ENCODE measurements at regions not wholly inside any gene's neighbourhood (a gene's known extent, or its start where the extent isn't known, plus 50 kb on each side); places are given as distances from the start of the nearest gene placed in this dataset.

DNA sequence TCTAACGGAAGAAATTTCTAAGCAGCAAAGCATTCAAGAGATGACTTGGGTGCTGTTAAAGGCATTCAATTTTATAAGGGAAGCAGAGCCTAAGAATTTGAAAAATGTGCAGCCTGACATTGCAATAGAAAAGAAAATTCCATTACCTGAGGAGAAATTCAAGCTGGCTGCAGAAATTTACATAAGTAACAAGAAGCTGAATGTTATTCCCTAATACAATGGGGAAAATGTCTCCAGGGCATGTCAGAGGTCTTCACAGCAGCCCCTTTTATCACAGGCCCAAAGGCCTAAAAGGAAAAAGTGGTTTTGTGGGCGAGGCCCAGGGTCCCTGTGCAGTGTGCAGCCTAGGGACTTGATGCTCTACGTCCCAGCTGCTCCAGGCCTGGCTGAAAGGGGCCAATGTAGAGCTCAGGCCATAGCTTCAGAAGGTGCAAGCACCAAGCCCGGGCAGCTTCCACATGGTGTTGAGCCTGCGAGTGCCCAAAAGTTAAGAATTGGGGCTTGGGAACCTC, 306.7 kb downstream of the RDH14 start:
- DNase-seq (ENCODE audit: low spot score): no peak

DNA sequence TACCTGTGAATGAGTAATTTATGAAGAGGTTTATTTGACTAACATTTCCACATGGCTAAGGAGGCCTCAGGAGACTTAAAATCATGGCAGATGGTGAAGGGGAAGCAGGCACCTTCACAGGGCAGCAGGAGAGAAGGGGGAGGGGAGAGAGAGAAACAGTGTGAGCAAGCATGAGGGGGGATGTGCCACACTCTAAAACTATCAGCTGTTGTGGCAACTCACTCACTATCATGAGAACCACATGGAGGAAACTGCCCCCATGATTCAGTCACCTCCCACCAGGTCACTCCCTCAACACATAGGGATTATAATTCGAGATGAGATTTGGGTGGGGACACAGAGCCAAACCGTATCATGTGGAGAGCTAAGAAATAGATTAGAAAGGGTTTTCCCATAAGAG, 309.0 kb downstream of the RDH14 start:
- DNase-seq (ENCODE audit: low spot score): no peak

DNA sequence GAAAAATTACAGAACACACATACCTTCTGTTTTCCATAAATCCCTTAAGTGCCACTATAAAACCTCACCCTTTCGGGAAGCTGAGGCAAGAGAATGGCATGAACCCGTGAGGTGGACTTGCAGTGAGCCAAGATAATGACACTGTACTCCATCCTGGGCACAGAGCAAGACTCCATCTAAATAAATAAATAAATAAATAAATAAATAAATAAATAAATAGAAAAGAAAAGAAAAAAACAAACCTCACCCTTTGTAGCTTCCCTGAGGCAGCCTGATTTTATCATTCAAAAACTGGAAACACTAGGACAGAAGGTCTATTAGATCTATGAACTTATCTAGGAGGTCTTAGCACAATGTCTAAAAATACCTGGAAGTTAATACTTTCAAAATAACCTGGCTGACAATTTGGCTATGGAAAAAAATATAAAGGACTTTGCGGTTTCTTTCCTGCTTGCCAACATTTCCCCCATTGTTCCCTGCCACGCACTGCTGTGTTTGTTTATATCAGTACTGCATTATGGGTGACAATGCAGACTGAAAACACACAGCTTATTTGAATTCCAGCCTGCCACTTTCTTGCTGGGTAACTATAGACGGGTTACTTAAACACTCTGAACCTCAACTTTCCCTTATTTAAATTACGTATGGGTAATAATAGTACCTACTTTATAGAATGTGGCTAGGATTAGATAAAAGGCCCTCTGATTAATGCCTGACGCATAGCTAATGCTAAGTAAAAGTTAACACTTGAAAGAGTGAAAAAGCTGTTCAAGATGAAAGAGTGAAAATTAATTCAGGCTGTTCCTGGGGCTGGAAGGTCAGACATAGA, 313.0 kb downstream of the RDH14 start:
- DNase-seq (ENCODE audit: low spot score): no peak

DNA sequence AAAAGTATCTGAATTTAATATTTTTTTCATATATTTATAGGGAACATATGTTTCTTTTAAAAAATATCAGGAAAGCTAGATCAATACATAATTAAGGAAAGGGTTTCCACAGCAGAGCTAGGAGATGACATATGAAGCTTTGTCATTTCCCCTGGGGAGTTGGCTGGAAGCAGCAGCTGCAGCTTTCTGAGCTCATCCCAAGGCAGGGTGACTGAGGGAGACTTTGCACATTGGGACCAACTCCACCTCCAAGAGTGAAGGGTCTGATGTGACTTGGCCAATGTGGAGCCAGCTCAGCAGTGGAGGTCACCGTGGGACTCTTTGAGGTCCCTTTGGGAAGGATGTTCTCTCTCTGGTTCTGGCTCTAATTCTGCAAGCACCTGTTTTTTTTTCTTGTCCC, 315.1 kb downstream of the RDH14 start:
- DNase-seq (ENCODE audit: low spot score): no peak

DNA sequence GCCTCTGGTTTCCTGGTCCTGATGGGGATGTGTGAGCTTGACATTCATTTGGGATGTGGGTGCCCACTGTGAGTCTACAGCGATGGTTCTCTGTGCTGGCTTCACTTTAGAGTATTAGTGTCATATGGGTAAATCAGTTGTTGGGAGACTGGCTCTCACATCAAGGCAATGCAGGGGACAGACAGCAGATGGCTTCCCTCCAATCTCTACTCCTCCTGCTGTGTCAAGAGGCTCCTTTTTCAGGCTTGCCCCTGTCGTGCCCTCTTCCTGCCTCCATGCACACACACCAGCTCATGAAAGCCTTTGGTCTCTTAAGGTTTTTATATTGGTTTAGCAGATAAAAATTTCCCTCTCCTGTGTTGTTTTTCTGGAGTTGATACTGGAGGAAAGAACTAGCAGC, 315.6 kb downstream of the RDH14 start:
- no peak for DNase-seq (ENCODE audit: low spot score)

DNA sequence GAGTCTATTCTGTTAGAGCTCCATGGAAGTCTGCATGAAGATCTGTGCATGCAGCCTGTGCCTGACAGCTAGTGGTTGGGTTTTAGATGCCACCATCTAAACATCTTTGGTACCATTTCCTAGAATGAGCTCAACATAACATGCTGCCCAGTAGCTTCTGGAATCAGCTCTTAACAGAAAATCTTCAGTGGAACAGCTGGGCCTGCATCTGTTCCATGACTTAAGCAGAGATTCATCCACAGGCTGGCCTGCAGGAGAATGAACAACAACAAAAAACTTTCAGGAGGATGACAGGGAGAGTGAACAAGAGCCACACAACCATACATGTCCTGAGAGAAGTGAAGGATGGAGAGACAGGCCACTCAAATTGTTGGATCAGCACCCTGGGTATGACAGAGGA, 316.6 kb downstream of the RDH14 start:
- no peak for DNase-seq (ENCODE audit: low spot score)

DNA sequence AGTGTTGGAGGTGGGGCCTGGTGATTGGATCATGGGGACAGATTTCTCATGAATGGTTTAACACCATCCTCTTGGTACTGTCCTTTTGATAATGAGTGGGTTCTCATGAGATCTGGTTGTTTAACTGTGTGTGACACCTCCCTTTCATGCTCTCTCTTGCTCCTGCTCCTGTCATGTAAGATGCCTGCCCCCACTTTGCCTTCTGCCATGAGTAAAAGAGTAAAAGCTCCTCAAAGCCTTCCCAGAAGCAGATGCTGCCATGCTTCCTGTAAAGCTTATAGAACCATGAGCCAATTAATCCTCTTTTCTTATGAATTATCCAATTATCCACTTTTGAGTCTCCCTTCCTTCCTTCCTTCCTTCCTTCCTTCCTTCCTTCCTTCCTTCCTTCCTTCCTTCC, 317.7 kb downstream of the RDH14 start:
- DNase-seq (ENCODE audit: low spot score): no peak

DNA sequence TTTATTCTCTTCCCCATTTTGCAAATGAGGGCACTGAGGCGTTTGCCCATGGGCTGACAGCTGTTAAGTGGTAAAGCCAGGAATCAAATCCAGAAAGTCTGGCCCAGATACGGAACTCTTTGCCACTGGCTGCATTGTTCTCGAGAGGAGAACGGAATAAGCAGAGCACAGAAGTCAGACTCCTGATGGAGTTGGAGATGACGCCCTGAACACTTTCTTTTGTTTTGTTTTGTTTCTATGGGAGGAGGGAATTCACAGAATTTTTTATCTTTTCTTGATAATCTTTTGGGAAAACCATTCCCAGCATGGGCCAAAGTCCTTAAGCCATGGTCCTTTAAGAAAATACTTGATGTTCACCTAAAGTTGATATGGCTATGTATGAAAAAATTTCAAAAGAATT, 322.2 kb downstream of the RDH14 start:
- DNase-seq (ENCODE audit: low spot score): no peak

DNA sequence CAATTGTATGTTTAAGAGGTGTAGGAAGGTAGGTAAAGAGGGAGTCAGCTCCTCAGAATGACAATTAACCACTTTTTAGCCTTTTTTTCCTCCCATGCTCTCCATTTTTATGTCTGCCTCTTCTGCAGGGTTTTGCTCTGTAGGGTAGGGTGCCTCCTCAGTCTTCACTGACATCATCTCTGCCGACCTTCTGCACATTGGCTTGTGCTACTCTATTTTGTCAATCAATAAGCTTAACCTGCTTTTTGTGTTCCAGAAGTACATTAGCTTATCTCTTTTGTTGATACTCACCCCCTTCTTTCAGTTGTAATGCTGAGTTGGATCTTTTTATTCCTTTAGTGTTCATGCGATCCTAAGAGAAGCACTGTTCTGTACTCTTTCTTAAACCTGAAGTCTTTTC, 323.2 kb downstream of the RDH14 start:
- no peak for DNase-seq (ENCODE audit: low spot score)

DNA sequence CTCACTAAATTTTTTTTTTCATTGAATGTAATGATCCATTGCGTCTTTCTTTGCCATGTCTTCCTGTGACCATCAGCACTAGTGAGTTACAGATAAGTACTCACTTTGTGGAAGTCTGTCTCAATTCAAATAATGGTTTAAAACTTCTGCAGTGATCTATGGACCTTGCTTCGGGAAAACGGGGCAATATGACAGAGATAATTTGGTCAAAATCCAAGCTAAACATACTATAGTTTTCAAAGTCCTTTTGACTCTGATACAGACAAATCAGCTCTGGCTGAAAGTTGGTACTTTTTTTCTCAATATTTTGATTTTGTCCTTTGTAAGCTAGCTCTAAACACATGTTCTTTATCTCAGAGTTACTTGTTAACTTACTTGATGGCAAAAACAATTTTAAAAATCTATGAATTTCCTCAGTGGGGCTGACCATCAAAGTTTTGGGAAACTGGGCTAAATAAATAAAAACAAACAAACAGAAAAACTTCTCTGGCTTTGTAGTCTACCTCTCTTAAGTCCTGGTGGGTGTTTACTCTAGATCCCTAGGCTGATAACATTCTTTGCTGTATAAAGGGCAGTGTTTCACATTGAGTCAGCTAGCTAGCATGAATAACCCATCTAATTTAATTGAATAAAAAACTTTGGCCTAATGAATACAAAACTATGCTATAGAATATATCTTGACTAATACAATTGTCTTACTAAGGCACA, 327.6 kb downstream of the RDH14 start:
- no peak for DNase-seq (ENCODE audit: low spot score)

DNA sequence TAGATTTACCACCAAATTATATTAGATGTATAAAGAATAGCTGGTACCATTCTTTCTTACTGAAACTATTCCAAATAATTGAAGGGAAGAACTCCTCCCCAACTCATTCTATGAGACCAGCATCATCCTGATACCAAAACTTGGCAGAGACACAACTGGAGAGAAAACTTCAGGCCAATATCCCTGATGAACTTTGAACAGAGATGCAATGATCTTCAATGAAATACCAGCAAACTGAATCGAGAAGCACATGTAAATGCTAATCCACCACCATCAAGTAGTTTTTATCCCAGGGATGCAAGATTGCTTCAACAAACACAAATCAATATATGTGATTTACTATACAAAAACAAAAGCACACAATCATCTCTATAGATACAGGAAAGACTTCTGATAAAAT, 329.8 kb downstream of the RDH14 start:
- DNase-seq (ENCODE audit: low spot score): no peak

DNA sequence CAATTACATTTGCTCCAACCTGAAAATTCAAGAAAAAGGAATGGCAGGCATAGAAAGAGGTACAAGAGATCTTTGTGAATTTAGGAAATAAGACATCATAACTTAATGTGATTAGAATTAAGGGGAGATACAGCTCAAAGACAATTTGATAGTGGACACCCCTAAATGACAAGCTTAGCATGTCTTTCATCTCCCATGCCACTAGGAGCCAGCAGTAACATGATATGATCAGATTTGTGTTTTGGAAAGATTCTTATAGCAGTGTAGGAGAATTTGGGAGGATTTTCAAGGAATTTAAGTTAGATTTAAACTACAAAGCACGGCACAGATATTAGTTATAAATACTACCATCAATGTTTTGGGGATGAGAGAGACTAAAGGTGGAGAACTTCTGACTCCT, 340.8 kb downstream of the RDH14 start:
- DNase-seq (ENCODE audit: low spot score): no peak

DNA sequence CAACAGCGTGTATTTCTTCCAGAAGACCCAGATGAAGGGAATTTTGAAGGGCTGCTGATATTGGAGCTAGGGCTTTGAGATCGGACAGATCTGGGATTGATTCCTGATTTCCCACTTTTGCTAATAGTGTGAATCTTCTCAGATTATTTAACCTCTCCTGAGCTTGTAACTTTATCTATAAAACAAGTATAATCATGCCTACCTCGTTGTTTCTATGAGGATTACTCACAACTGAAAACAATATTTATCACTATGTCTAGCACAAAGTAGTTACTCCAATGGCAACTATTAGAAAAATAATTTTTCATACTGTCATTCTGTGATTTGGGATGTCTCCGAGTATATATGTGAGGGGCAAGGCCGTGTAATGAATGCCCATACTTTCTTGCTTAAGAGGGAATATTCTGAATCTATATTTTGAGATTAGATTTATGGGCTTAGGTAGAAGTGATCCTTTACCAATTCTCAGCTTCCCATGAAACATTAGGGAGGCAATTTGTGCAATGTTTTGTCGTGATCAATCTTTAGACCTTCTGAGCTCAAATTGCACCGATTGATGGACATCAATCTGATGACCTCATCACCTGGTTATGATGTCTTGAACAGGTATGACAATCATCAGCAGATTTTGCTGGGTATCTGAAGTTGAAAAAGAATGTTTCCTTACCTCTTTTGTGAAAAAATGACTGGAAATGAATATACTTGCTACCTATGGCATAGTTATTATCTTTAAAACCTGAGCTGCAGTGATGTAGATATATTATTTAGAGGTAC, 339.9 kb downstream of the KCNS3 start:
- no peak for DNase-seq (ENCODE audit: low spot score)

DNA sequence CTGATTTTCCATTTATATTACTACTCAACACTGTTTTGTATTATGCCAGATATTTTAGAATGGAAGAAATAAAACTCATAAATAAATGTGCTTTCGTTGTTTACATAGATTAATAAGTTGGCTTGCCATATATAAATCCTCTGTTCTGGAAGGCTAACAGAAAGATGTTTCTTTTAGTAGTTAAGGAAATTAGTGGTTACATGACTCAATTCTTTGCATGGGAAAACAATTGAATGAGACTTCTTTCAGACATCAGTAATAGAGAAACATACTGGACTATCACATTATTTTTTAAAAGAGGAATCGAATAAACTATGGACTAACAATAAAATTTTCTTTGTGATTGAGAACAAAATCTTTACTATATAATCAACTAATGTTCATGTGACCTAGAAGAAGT, 336.5 kb downstream of the KCNS3 start:
- no peak for DNase-seq (ENCODE audit: low spot score)

DNA sequence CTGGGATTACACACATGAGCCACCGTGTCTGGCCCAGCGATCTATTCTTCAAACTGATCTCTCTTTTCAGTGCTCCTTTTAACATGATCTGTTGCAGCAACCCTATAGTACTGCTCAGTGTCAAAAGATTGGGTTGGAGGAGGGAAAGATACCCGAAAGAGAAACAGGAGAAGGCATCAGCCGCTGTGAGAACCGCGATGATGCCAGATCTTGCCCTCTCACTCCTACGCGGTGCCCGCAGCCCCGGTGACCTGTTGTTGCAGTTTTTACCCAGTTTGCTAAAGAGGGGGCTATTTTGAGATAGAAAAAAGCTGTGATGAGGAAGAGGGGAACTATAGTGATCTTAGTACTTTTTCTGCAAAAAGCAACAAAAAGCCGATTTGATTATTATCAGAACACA, 335.5 kb downstream of the KCNS3 start:
- DNase-seq (ENCODE audit: low spot score): no peak

DNA sequence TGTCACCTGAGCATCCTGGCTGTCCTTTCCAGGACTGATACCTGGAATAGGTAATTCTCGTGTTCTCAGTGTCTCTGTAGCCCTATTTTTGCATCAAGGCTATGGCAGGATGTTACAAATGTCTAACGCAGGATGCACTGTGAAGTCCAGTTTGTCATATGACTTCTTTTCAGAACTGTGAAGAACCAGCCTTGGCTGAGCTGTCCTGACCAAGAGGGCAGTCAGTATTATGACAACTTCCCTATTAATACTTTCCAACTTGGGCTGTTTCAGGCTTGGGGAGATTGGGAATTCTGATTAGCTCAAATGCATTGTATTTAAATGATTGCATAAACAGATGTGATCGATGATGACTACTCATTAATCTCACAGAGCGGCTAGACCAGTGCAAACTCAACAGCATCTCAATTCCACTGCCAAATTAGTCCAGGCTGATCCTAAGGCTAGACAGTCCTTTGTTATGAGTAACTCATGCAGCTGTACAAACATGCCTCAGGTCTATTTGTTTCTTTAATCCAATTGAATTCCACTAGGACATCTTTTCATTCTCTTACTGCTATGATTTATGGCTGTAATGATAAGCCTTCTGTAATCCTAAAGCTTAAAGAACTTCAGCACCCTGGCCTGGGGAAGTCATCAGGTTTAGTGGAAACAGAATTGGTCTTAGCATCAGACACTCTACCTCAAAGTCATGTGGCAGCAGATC, 331.6 kb downstream of the KCNS3 start:
- no peak for DNase-seq (ENCODE audit: low spot score)

DNA sequence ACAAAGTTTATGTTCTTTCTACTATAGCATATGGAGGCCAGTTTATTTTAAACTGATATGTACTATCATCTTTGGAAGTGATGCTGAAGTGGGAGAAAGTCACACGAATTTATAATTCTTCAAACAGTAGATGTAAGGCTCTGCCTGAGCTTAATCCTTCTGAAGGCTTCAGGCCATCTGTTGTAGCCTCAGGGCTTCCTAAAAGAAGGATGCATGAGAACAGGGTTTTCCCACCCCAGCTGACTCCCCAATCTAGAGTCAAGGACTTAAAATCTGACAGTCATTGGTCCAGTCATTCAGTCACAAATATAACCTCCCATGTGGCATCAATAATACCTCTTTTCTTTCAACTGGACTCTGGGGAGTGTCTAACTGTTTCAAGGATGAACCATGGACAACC, 330.5 kb downstream of the KCNS3 start:
- no peak for DNase-seq (ENCODE audit: low spot score)

DNA sequence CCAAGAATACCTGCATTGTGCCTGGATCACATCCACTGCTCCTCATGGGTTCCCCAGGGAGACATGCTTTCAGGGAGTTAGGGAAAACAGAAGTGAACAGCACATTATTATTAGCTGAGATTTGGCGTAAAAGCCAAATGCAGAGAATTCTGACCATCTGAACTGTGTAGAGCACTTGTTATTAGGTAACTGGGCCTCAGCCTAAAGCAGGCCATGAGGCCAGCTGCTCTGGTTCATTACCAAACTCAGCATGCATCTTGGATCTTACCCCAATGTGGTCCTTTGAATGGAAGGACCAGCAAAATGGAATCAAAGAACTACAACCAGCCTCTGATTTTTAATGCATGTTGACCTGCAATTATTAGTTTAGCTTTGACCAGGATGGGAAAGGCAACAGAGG, 322.3 kb downstream of the KCNS3 start:
- no peak for DNase-seq (ENCODE audit: low spot score)

DNA sequence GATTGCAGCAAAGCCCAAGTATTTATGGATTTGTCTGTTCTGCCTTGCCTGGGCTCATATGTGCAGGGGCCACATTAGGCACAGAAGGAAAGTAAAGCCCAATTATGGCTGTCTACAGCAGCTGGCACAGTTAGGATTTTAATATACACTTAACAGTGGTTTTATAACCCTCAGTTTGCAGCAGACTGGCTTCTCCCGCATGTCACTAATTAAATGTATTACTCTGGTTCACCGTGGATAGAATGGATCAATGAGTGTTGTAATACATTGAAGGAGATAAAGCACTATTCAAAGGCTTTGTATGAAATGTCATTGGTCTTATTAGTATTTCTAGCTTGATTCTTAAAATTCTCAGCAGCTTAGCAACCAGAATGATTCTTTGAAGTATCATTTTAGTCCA, 320.2 kb downstream of the KCNS3 start:
- DNase-seq (ENCODE audit: low spot score): no peak

DNA sequence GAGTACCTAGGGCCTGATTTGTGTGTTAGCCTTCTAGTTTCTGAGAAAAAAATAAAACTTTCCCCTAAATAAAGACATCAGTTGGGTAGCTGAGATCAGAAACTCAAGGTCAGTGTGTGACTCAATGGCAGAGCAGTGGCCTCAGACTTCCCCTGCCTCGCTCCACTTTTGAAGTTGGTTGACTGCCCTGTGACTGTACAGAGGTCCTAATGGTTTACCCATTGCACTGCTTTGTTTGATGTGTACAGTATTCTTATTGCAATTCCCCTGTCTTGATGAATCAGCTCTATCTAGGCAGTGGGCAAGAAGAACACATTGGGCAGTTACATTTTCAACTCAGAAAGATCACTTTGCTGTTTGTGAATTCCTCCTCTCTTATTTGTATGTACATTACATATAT, 315.7 kb downstream of the KCNS3 start:
- DNase-seq (ENCODE audit: low spot score): peak; percentile 71

DNA sequence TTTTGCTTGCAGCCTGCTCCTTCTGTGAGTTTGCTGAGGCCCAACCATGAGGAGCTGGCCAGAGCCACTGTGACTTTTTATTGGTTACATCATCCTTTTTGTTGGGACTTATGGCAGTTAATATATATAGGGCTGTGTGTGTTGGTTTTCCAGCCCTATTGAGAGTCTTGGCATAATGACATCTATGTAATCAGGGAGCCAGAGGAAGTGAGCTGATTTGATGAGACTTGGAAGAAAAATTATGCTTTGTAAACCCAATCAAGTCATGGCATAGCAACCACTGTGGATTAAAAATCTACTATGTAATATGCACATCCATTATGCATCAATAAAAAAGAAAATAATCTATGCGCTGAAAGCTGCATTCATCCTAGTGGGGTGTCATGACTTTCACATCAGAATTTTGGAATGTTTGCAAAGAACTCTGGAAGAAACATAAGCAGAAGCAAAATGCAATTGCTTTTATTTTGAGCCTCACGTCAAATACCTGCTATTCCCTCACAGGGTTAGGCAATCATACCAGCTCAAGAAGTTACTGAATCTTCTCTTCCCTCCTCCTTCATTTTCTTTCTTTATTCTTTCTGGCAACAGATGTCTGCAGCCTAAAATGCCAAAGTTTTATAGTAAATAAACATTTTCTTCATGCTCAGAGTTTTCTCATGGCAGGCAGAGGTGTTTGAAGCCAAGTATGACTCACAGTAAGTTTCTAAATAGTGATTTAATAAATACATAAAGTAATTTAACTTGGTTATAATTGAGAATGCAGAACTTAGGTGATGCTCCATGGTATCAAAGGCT, 308.5 kb downstream of the KCNS3 start:
- no peak for DNase-seq (ENCODE audit: low spot score)
